CD4-positive, CD25-positive, alpha-beta regulatory T cell (primary cell): ENCODE measurements at regions not wholly inside any gene's neighbourhood (a gene's known extent, or its start where the extent isn't known, plus 50 kb on each side); places are given as distances from the start of the nearest gene placed in this dataset.

ENCODE experiments used
- ATAC-seq, 2 donors: fragments of 150-1000 bp; cut with Tn5 transposase; one replicate each; pipeline ENCODE4 v1.10.0; 2021; ENCODE audit warnings: low read depth in 2 of 2, moderate number of reproducible peaks in 2 of 2, moderate library complexity in 1 of 2
- DNase-seq, 3 donors: peaks; one replicate each; pipeline versions ENCODE4 v3.0.0 to v3.0.0-alpha.2; 2012 to 2022; ENCODE audit warnings: mixed read lengths in 1 of 3
- H3K27ac ChIP-seq: one replicate; pipeline ENCODE4 v1.7.0; 2013; ENCODE audit warnings: mild to moderate bottlenecking, low read length; ENCODE audit not compliant: insufficient read depth, poor library complexity, severe bottlenecking
- H3K27me3 ChIP-seq: one replicate; pipeline ENCODE4 v1.7.0; 2013; ENCODE audit warnings: low read length; ENCODE audit not compliant: control insufficient read depth, insufficient read depth
- H3K36me3 ChIP-seq: one replicate; pipeline ENCODE4 v1.7.0; 2013; ENCODE audit warnings: mild to moderate bottlenecking, low read length, moderate library complexity; ENCODE audit not compliant: control insufficient read depth, insufficient read depth
- H3K4me1 ChIP-seq: 2 replicates; pipeline ENCODE4 v1.7.0; 2013; ENCODE audit warnings: mild to moderate bottlenecking, low read length; ENCODE audit not compliant: insufficient read depth, control insufficient read depth, poor library complexity, severe bottlenecking
- H3K4me3 ChIP-seq: one replicate; pipeline ENCODE4 v1.7.0; 2013; ENCODE audit warnings: low read depth, mild to moderate bottlenecking, low read length, moderate library complexity
- H3K9me3 ChIP-seq, 2 experiments: 1 replicate in 1 of 2; 2 replicates in 1 of 2; pipeline ENCODE4 v1.7.0; 2013; ENCODE audit warnings: low read length in 2 of 2, mild to moderate bottlenecking in 1 of 2, moderate library complexity in 1 of 2; ENCODE audit not compliant: control insufficient read depth in 2 of 2
- H3K27ac Mint-ChIP-seq, 3 donors: one replicate each; pipeline ENCODE4 v1.8.0; 2020 to 2022; ENCODE audit warnings: mild to moderate bottlenecking in 3 of 3, mixed read lengths in 3 of 3, moderate library complexity in 2 of 3
- H3K27me3 Mint-ChIP-seq: one replicate; pipeline ENCODE4 v1.8.0; 2022; ENCODE audit warnings: mild to moderate bottlenecking, mixed read lengths
- H3K36me3 Mint-ChIP-seq: one replicate; pipeline ENCODE4 v1.8.0; 2020; ENCODE audit warnings: mixed read lengths
- H3K4me1 Mint-ChIP-seq, 4 donors: one replicate each; pipeline ENCODE4 v1.8.0; 2020 to 2022; ENCODE audit warnings: mixed read lengths in 4 of 4, mild to moderate bottlenecking in 1 of 4
- H3K4me3 Mint-ChIP-seq, 4 donors: one replicate each; pipeline ENCODE4 v1.8.0; 2020 to 2022; ENCODE audit warnings: mild to moderate bottlenecking in 4 of 4, mixed read lengths in 4 of 4, moderate library complexity in 3 of 4
- H3K9me3 Mint-ChIP-seq, 7 donors: one replicate each; pipeline ENCODE4 v1.8.0; 2020 to 2022; ENCODE audit warnings: mixed read lengths in 7 of 7, mild to moderate bottlenecking in 3 of 7, moderate library complexity in 2 of 7

DNA sequence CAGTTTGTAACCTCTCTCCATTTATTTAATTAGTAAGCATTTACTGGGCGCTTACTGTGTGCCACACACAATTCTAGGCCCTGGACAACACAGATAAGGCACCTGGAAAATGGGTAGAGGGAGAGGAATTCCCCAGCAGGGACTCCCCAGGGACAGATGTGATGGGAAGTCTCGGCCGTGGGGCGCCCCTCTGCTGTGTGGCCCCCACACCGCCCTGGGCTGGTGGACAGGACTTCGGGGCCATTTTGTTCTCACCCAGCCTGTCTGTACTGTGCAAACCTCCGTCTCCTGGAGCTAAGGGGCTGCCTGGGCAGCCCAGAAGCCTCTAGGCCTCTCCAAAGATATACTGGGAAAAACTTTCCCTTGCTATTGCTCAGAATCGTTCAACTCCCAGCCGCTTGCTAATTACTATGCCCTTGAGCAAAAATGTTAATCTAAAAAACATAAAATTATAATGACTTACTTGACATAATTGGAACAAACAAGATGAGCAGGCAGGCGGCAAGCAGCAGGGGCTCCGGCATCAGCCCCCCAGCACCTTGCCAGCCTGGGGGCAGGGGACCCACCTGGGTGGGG is 64.4 kb upstream of the NCOR2 start:
- peaks cover 0 to 12% (median 9%) of the 10 kb centered on the region in 4 donors for H3K4me1 Mint-ChIP-seq
- no peaks in the 10 kb centered on the region for H3K36me3 Mint-ChIP-seq
- Histone ChIP-seq H3K4me1 (peaks cover 6% of the 10 kb centered on the region), H3K27ac (no peak overlapping the region), H3K36me3 (no peaks in the 10 kb centered on the region), H3K9me3 (no peaks in the 10 kb centered on the region), H3K4me3 (no peak overlapping the region), H3K27me3 (no peaks in the 10 kb centered on the region)
- no peak for DNase-seq
- no peak overlapping the region for H3K4me3 Mint-ChIP-seq
- H3K9me3 Mint-ChIP-seq, result peaks cover 0 to 4% (median 0%) of the 10 kb centered on the region in 7 donors
- peaks cover 16% of the 10 kb centered on the region for H3K27me3 Mint-ChIP-seq
- H3K27ac Mint-ChIP-seq, result no peak overlapping the region
- ATAC-seq, result no peak

- no peak overlapping the region for H3K27ac Mint-ChIP-seq
- H3K27me3 Mint-ChIP-seq, result peaks cover 16% of the 10 kb centered on the region
- peaks cover 0 to 3% (median under 1%) of the 10 kb centered on the region in 4 donors for H3K4me1 Mint-ChIP-seq
- H3K4me3 Mint-ChIP-seq, result no peak overlapping the region
- H3K4me1 ChIP-seq, result no peaks in the 10 kb centered on the region
- no peak for DNase-seq
- H3K27ac ChIP-seq, result no peak overlapping the region
- H3K36me3 Mint-ChIP-seq, result no peaks in the 10 kb centered on the region
- ATAC-seq, result no peak
- H3K27me3 ChIP-seq, result no peaks in the 10 kb centered on the region
- H3K4me3 ChIP-seq, result no peak overlapping the region
- no peaks in the 10 kb centered on the region for H3K9me3 ChIP-seq
- peaks cover 0 to under 1% (median 0%) of the 10 kb centered on the region in 7 donors for H3K9me3 Mint-ChIP-seq
- H3K36me3 ChIP-seq, result no peaks in the 10 kb centered on the region
Measured at GRCh38 chr12:124630791-124631313, 63.4 kb upstream of the NCOR2 start.

- H3K36me3 ChIP-seq, result no peaks in the 10 kb centered on the region
- H3K4me3 Mint-ChIP-seq, result no peak overlapping the region
- H3K4me1 ChIP-seq, result no peaks in the 10 kb centered on the region
- H3K4me3 ChIP-seq, result no peak overlapping the region
- no peak for ATAC-seq
- H3K9me3 ChIP-seq, result no peaks in the 10 kb centered on the region
- no peak for DNase-seq
- H3K27me3 ChIP-seq, result no peaks in the 10 kb centered on the region
- H3K27me3 Mint-ChIP-seq, result peaks cover 16% of the 10 kb centered on the region
- peaks cover 0 to 3% (median under 1%) of the 10 kb centered on the region in 4 donors for H3K4me1 Mint-ChIP-seq
- H3K27ac Mint-ChIP-seq, result no peak overlapping the region
- H3K27ac ChIP-seq, result no peak overlapping the region
- H3K36me3 Mint-ChIP-seq, result no peaks in the 10 kb centered on the region
- H3K9me3 Mint-ChIP-seq, result no peaks in the 10 kb centered on the region
Measured at GRCh38 chr12:124629789-124630480, 62.5 kb upstream of the NCOR2 start.

GRCh38 chr12:124629117-124629516 is 61.7 kb upstream of the NCOR2 start:
- peaks cover 0 to 3% (median under 1%) of the 10 kb centered on the region in 4 donors for H3K4me1 Mint-ChIP-seq
- Histone ChIP-seq H3K36me3 (no peaks in the 10 kb centered on the region), H3K27ac (no peak overlapping the region), H3K27me3 (no peaks in the 10 kb centered on the region), H3K9me3 (no peaks in the 10 kb centered on the region), H3K4me3 (no peak overlapping the region), H3K4me1 (no peaks in the 10 kb centered on the region)
- no peaks in the 10 kb centered on the region for H3K9me3 Mint-ChIP-seq
- H3K4me3 Mint-ChIP-seq, result no peak overlapping the region
- no peak overlapping the region for H3K27ac Mint-ChIP-seq
- H3K36me3 Mint-ChIP-seq, result no peaks in the 10 kb centered on the region
- no peak for DNase-seq
- H3K27me3 Mint-ChIP-seq, result peaks cover 16% of the 10 kb centered on the region
- ATAC-seq, result no peak

GRCh38 chr12:124627956-124628355 is 60.5 kb upstream of the NCOR2 start:
- Histone ChIP-seq H3K27me3 (no peaks in the 10 kb centered on the region), H3K9me3 (no peaks in the 10 kb centered on the region), H3K4me1 (no peaks in the 10 kb centered on the region), H3K4me3 (no peak overlapping the region), H3K27ac (no peak overlapping the region), H3K36me3 (no peaks in the 10 kb centered on the region)
- ATAC-seq, result no peak
- Mint-ChIP-seq H3K4me3 (no peak overlapping the region), H3K9me3 (peaks cover 0 to 2% (median 0%) of the 10 kb centered on the region in 7 donors), H3K4me1 (peaks cover 0 to 2% (median under 1%) of the 10 kb centered on the region in 4 donors), H3K36me3 (no peaks in the 10 kb centered on the region), H3K27ac (no peak overlapping the region), H3K27me3 (peaks cover 12% of the 10 kb centered on the region)
- no peak for DNase-seq

- H3K9me3 ChIP-seq, result no peaks in the 10 kb centered on the region
- ATAC-seq, result no peak
- no peak for DNase-seq
- no peaks in the 10 kb centered on the region for H3K4me1 ChIP-seq
- Mint-ChIP-seq H3K27ac (no peak overlapping the region), H3K4me1 (peaks cover 0 to 2% (median 0%) of the 10 kb centered on the region in 4 donors), H3K9me3 (peaks cover 0 to 2% (median 0%) of the 10 kb centered on the region in 7 donors), H3K36me3 (no peaks in the 10 kb centered on the region), H3K27me3 (peaks cover 8% of the 10 kb centered on the region), H3K4me3 (no peak overlapping the region)
- H3K27ac ChIP-seq, result no peak overlapping the region
- no peak overlapping the region for H3K4me3 ChIP-seq
- no peaks in the 10 kb centered on the region for H3K27me3 ChIP-seq
- H3K36me3 ChIP-seq, result no peaks in the 10 kb centered on the region
Measured at GRCh38 chr12:124626971-124627411, 59.6 kb upstream of the NCOR2 start.

GRCh38 chr12:124625867-124626675 is 58.7 kb upstream of the NCOR2 start:
- Histone ChIP-seq H3K27me3 (no peaks in the 10 kb centered on the region), H3K27ac (no peak overlapping the region), H3K9me3 (no peaks in the 10 kb centered on the region), H3K4me1 (no peaks in the 10 kb centered on the region), H3K36me3 (no peaks in the 10 kb centered on the region), H3K4me3 (no peak overlapping the region)
- Mint-ChIP-seq H3K4me1 (peaks cover 0 to 2% (median 0%) of the 10 kb centered on the region in 4 donors), H3K4me3 (no peak overlapping the region), H3K9me3 (peaks cover 0 to 2% (median 0%) of the 10 kb centered on the region in 7 donors), H3K27me3 (peaks cover 4% of the 10 kb centered on the region), H3K27ac (peak overlapping the region in 1 of 3 donors; percentile 46), H3K36me3 (no peaks in the 10 kb centered on the region)
- no peak for DNase-seq
- peak; percentile 33 to 39 for ATAC-seq
